HG03457 (cell line): ENCODE measurements at regions not wholly inside any gene's neighbourhood (a gene's known extent, or its start where the extent isn't known, plus 50 kb on each side); places are given as distances from the start of the nearest gene placed in this dataset.
"Not testable (repeated sequence)": the region's sequence is repeated elsewhere in the genome, so short reads cannot be mapped to it uniquely, and the experiment has no call there.

Experiments used
- ATAC-seq: cut with Tn5 transposase; IDR thresholded peaks from one replicate; pipeline ENCODE4 v1.9.1; 2021; ENCODE audit warnings: moderate number of reproducible peaks; ENCODE audit not compliant: unreplicated experiment

DNA sequence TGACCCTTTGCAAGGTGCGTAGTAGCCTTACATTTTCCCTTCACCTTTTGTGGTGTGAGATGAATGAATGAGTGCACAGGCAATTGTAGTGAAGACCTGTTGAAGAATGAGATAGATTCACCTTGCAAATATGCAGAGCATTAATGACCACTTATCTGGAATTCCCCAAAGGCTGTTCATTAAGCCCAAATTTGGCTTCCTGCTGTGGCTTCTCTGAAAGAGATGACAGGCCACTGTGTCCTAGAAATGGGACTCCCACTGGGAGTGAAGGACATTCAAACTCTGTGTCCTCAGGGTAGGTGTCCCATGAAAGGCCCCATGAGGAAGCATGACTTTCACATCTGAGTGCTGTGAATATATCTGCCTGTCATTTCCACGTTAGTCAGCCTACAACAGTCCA is 1821.8 kb upstream of the PIK3C3 start:
- ATAC-seq, result no peak

GRCh38 chr18:40132438-40132837 is 1822.6 kb upstream of the PIK3C3 start:
- not testable (repeated sequence) for ATAC-seq

DNA sequence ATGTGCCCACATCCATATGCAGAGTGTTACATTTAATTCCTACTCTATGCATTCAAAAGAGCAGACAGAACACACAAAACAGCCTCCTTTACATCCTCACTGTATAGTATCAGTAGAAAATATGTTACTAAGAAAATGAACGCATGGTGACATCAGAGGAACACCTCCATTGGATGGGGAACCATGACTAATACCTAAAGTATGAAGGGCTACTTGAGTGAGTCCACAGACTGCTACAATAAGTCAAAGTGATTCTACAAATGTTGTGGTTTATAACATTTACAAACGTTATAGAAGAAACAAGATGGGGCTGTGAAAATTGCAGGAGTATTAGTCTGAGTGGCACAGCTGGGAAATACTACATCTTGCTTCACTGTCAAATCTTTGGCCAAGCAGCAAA is 1830.9 kb upstream of the PIK3C3 start:
- ATAC-seq, result no peak

- no peak for ATAC-seq
Measured at GRCh38 chr18:40120796-40121391, 1834.1 kb upstream of the PIK3C3 start.

DNA sequence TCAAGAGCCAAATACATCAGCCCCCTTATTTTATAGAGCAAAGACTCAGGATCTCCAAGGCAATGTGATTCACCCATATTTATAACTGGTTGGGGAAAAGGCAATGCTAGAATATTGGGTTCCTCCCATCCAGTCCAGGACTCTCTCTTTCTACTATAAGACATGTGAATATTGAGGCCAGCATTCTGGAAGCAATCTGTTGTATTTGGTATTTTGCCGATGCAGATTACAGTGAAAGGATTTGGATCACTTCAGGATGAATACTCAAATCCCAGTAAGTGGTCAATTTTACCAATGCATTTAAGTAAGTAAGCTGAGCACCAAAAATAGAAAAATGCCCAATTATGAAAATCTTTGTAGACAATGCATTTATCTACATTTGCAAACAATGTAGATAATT is 1834.7 kb upstream of the PIK3C3 start:
- ATAC-seq, result no peak

- ATAC-seq, result not testable (repeated sequence)
Measured at GRCh38 chr18:40119581-40119980, 1835.5 kb upstream of the PIK3C3 start.

DNA sequence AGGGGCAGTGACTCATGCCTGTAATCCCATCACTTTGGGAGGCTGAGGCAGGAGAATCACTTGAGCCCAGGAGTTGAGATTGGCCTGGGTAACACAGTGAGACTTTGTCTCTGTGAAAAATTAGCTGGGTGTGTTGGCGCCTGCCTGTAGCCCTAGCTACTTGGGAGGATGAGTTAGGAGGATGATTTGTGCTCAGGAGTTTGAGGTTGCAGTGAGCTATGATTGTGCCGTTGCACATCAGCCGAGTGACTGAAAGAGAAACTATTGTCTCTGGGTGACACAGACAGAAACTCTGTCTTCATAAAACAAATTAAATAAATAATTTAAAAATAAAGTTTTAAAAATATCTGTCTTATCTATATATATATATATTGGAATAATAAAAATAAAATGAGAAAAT is 1844.6 kb upstream of the PIK3C3 start:
- ATAC-seq, result no peak

GRCh38 chr18:40109252-40110049 is 1845.6 kb upstream of the PIK3C3 start:
- no peak for ATAC-seq

DNA sequence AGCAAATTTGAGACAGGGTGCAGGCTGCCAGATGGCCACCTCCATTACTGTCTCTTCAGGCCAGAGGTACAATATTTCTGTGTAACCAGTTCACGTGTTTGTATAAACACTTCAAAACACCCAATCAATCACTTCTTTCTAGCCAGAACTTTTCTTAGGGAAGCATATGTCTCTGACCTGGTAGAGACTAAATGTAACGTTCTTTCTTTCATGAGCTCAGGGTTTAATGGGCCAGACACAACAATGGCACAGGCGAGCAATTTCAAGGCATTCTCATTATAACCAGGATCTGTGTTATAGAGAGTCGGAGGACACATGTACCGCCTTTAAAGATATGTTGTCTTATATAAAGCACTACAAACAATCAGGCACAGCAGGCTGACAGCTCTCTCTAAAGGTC is 1846.4 kb upstream of the PIK3C3 start:
- ATAC-seq, result no peak

DNA sequence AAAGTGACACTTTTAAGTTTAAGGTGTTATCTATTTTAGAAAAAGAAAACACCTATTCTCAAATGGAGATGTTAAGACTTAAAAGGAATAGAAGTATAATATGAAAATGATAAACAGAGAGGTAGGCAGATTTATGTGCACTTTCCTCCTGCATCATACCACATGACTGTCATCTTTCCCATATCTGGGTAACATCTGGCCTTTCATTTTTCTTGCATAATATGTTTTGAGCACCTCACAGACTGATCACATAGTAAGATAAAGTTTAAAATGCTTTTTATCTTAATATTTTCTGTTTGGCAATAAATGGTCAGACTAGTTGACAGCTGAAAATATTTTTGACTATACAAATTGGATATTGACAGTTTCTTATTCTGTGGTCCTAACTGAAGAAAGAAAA is 1852.1 kb upstream of the PIK3C3 start:
- ATAC-seq, result no peak

- ATAC-seq, result no peak
Measured at GRCh38 chr18:40099641-40100040, 1855.4 kb upstream of the PIK3C3 start.

GRCh38 chr18:40096675-40097074 is 1858.4 kb upstream of the PIK3C3 start:
- ATAC-seq, result no peak

DNA sequence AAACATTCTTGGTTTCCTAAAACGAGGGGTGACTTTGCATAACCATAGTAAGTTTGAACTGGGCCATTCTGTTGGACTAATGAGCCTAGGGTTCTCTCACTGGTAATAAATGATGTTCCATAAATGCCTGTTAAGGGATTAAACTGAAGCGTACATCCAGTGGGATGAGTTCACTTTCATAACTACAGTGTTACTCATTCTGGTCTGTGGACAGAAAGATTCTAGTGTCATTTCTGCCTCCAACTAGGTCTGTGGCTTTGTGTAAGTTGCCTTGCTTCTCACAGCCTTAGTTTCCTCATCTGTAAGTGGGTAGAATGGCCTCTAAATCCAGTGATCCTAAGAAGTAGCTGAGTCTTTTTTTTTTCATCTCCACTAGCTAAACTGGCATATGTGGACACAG is 1860.6 kb upstream of the PIK3C3 start:
- no peak for ATAC-seq

GRCh38 chr18:40088130-40088529 is 1866.9 kb upstream of the PIK3C3 start:
- no peak for ATAC-seq

GRCh38 chr18:40079786-40080185 is 1875.2 kb upstream of the PIK3C3 start:
- ATAC-seq, result no peak

GRCh38 chr18:40075616-40076015 is 1879.4 kb upstream of the PIK3C3 start:
- no peak for ATAC-seq

GRCh38 chr18:40072761-40073160 is 1882.3 kb upstream of the PIK3C3 start:
- no peak for ATAC-seq

DNA sequence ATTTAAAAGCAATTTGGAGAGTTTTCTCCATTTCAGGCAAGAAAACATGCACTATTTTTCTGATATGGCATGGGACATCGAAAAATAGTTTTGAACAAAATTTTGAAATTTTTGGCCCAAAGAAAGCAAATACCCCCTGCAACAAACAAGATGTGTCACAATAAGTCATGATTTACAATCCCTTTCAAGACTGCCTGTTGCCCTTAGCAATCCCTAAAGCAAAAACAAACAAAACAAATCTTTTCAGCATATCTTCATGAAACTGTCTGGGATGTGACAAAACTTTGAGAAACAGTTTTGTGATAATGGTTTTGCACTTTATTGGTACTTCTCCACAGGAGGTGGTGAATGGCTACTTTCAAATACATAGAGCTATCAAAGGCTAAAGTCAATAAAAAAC is 1888.7 kb upstream of the PIK3C3 start:
- ATAC-seq, result no peak

DNA sequence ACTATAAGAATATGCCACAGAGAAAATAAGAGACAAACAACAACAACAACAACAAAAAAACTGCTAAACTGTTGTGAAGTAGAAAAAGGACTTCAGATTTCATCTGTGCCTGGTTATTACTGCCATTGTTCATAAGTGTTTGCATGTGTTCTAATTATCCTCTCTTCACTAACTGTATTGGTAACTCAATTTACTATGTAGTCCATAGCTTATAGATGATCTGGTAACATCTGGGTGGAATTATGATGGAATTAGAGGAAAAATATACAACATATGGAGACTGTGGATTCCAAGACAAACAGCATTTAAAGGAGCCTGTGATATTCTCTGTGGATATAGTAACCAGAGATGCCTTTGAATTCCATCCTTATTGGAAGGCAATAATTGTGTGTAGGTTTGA is 1891.5 kb upstream of the PIK3C3 start:
- ATAC-seq, result no peak

DNA sequence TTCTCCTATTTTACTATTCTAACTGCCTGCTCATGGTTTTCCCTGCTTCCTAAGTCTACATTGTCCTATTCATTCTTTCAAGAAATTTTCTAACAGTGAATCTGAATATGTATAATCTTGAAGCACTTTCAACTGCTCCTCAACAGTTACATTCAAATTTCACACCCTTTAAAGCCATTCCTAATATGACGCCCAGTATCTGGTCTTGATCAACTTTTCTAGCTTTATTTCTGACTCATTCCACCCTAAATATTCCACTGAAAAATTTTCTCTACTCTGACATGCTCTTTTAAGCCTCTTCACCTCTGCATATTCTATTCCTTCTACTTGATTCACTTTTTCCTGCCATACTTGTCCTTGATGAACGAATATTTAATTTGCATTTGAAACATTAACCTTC is 1893.9 kb upstream of the PIK3C3 start:
- no peak for ATAC-seq

DNA sequence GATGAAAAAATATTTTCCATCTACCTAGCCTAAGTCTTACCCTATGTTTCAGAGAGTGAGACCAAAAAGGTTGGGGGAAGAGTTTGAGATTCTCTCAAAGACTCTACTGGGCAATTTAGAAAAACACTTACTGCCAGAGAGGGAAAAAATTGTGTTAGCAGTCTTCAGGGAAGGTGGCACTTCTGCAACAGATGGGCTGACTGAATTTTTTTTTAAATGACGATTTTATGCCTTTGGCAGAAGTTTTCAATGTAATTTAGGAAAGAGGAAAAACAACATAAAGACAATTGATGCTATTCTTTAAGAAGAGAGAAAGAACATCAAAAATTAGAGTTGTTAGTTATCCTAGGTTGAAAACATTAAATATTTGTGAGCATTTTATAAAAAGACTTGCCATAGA is 1894.5 kb upstream of the PIK3C3 start:
- ATAC-seq, result no peak

GRCh38 chr18:40058811-40059570 is 1896.0 kb upstream of the PIK3C3 start:
- no peak for ATAC-seq
